Neural progenitor cell (in vitro differentiated cells): ENCODE measurements at regions not wholly inside any gene's neighbourhood (a gene's known extent, or its start where the extent isn't known, plus 50 kb on each side); places are given as distances from the start of the nearest gene placed in this dataset.

Experiments
- DNase-seq: peaks from one replicate; pipeline ENCODE4 v3.0.0-alpha.2; 2016; ENCODE audit warnings: low spot score
- H2AFZ ChIP-seq: fragments of 200-600 bp; sonication (generic); replicated peaks from 2 replicates; pipeline ENCODE4 v1.6.1; 2016; ENCODE audit warnings: antibody characterized with exemption
- H3F3A ChIP-seq: fragments of 200-600 bp; sonication (generic); 2 replicates; pipeline ENCODE4 v1.6.1; 2016; ENCODE audit warnings: antibody characterized with exemption, low read depth
- H3K27ac ChIP-seq: fragments of 200-600 bp; sonication (generic); 2 replicates; pipeline ENCODE4 v1.5.1; 2016; ENCODE audit warnings: mild to moderate bottlenecking
- H3K27me3 ChIP-seq: fragments of 200-600 bp; sonication (generic); 2 replicates; pipeline ENCODE4 v1.6.1; 2016; ENCODE audit warnings: mild to moderate bottlenecking, moderate library complexity
- H3K36me3 ChIP-seq: fragments of 200-600 bp; sonication (generic); 2 replicates; pipeline ENCODE4 v1.5.1; 2016
- H3K4me1 ChIP-seq: fragments of 200-600 bp; sonication (generic); 2 replicates; pipeline ENCODE4 v1.6.1; 2016; ENCODE audit warnings: mixed run types
- H3K4me2 ChIP-seq: fragments of 200-600 bp; sonication (generic); 2 replicates; pipeline ENCODE4 v1.6.1; 2016
- H3K4me3 ChIP-seq: fragments of 200-600 bp; sonication (generic); 2 replicates; pipeline ENCODE4 v1.5.1; 2016
- H3K79me2 ChIP-seq: fragments of 200-600 bp; sonication (generic); 2 replicates; pipeline ENCODE4 v1.6.1; 2016; ENCODE audit warnings: low read depth
- H3K9ac ChIP-seq: fragments of 200-600 bp; sonication (generic); 2 replicates; pipeline ENCODE4 v1.6.1; 2016
- H3K9me3 ChIP-seq: fragments of 200-600 bp; sonication (generic); 2 replicates; pipeline ENCODE4 v1.5.1; 2016; ENCODE audit warnings: low read depth
- H4K20me1 ChIP-seq: fragments of 200-600 bp; sonication (generic); 2 replicates; pipeline ENCODE4 v1.6.1; 2016; ENCODE audit warnings: low read depth
- H3K27ac Mint-ChIP-seq: 3 replicates; pipeline ENCODE4 v1.8.0; 2021; ENCODE audit warnings: mixed read lengths
- H3K27me3 Mint-ChIP-seq: 2 replicates; pipeline ENCODE4 v1.8.0; 2022; ENCODE audit warnings: low read depth, mild to moderate bottlenecking, inconsistent platforms, moderate library complexity, mixed read lengths; ENCODE audit not compliant: insufficient read depth
- H3K36me3 Mint-ChIP-seq: 3 replicates; pipeline ENCODE4 v1.8.0; 2021; ENCODE audit warnings: mixed read lengths
- H3K4me1 Mint-ChIP-seq: 3 replicates; pipeline ENCODE4 v1.8.0; 2021; ENCODE audit warnings: mixed read lengths
- H3K4me3 Mint-ChIP-seq: 3 replicates; pipeline ENCODE4 v1.8.0; 2021; ENCODE audit warnings: mild to moderate bottlenecking, moderate library complexity, mixed read lengths
- H3K9me3 Mint-ChIP-seq: 3 replicates; pipeline ENCODE4 v1.8.0; 2020; ENCODE audit warnings: mixed read lengths
- CTCF ChIP-seq: fragments of 200-600 bp; sonication (generic); IDR thresholded peaks from 2 replicates; pipeline ENCODE4 v1.5.1; 2017; ENCODE audit warnings: antibody characterized with exemption, mild to moderate bottlenecking
- EZH2 ChIP-seq: fragments of 200-600 bp; sonication (generic); IDR thresholded peaks from 2 replicates; pipeline ENCODE4 v1.6.1; 2017; ENCODE audit warnings: antibody characterized with exemption, mild to moderate bottlenecking, moderate library complexity
- EZH2phosphoT487 ChIP-seq: fragments of 200-600 bp; sonication (generic); IDR thresholded peaks from 2 replicates; pipeline ENCODE4 v1.6.1; 2017; ENCODE audit warnings: antibody characterized with exemption

DNA sequence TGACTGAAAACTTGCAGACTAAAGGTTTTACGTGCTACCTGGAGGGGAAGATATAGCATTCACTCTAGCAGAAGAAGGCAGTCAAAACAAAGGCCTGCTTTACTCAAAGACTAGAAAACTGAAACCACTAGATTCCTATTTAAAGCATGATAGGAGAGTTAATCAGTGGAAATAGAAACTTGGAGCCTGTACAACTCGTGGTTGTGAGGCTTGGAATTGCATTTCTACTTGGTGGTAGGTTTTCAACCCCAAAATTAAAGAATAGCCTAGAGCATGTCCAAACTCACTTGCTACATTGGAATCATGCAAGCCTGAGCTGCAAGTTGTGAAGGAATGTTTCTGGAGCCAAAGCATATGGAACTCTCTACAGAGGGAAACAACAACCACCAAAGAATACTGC is 1526.4 kb upstream of the NUDT12 start:
- H3K9me3 ChIP-seq = no peaks in the 10 kb centered on the region
- no peak overlapping the region for H2AFZ ChIP-seq
- H3K4me2 ChIP-seq = no peak overlapping the region
- Mint-ChIP-seq H3K36me3 (no peaks in the 10 kb centered on the region), H3K4me1 (no peaks in the 10 kb centered on the region), H3K27ac (no peak overlapping the region), H3K4me3 (no peak overlapping the region), H3K9me3 (peaks cover 11% of the 10 kb centered on the region), H3K27me3 (peaks cover 2% of the 10 kb centered on the region)
- DNase-seq = no peak
- H3K4me3 ChIP-seq = no peak overlapping the region
- H3F3A ChIP-seq = no peaks in the 10 kb centered on the region
- H3K79me2 ChIP-seq = no peaks in the 10 kb centered on the region
- no peak overlapping the region for H3K9ac ChIP-seq
- no peaks in the 10 kb centered on the region for H3K36me3 ChIP-seq
- H3K4me1 ChIP-seq = no peaks in the 10 kb centered on the region
- H3K27ac ChIP-seq = no peak overlapping the region
- no peaks in the 10 kb centered on the region for H4K20me1 ChIP-seq
- no peaks in the 10 kb centered on the region for H3K27me3 ChIP-seq
- TF ChIP-seq EZH2phosphoT487 (no peak), CTCF (no peak), EZH2 (no peak)

GRCh38 chr5:105088102-105088501 is 1525.5 kb upstream of the NUDT12 start:
- Histone ChIP-seq H3K9me3 (no peaks in the 10 kb centered on the region), H2AFZ (no peak overlapping the region), H4K20me1 (no peaks in the 10 kb centered on the region), H3K9ac (no peak overlapping the region), H3K79me2 (no peaks in the 10 kb centered on the region), H3K4me2 (no peak overlapping the region), H3K4me1 (no peaks in the 10 kb centered on the region), H3K36me3 (no peaks in the 10 kb centered on the region), H3K27ac (no peak overlapping the region), H3F3A (no peaks in the 10 kb centered on the region), H3K4me3 (no peak overlapping the region), H3K27me3 (no peaks in the 10 kb centered on the region)
- no peak overlapping the region for H3K4me3 Mint-ChIP-seq
- no peak for DNase-seq
- H3K4me1 Mint-ChIP-seq = no peaks in the 10 kb centered on the region
- H3K36me3 Mint-ChIP-seq = no peaks in the 10 kb centered on the region
- TF ChIP-seq CTCF (no peak), EZH2 (no peak), EZH2phosphoT487 (no peak)
- H3K27me3 Mint-ChIP-seq = peaks cover 2% of the 10 kb centered on the region
- peaks cover 11% of the 10 kb centered on the region for H3K9me3 Mint-ChIP-seq
- no peak overlapping the region for H3K27ac Mint-ChIP-seq

- Mint-ChIP-seq H3K4me3 (no peak overlapping the region), H3K4me1 (no peaks in the 10 kb centered on the region), H3K27me3 (no peaks in the 10 kb centered on the region), H3K9me3 (peaks cover 6% of the 10 kb centered on the region), H3K36me3 (peaks cover 2% of the 10 kb centered on the region), H3K27ac (no peak overlapping the region)
- no peak for DNase-seq
- no peak overlapping the region for H3K9ac ChIP-seq
- no peaks in the 10 kb centered on the region for H3K4me1 ChIP-seq
- no peaks in the 10 kb centered on the region for H3K36me3 ChIP-seq
- no peaks in the 10 kb centered on the region for H3F3A ChIP-seq
- no peak overlapping the region for H3K4me2 ChIP-seq
- H3K4me3 ChIP-seq = no peak overlapping the region
- no peaks in the 10 kb centered on the region for H4K20me1 ChIP-seq
- H3K27ac ChIP-seq = no peak overlapping the region
- no peaks in the 10 kb centered on the region for H3K27me3 ChIP-seq
- no peaks in the 10 kb centered on the region for H3K9me3 ChIP-seq
- no peaks in the 10 kb centered on the region for H3K79me2 ChIP-seq
- H2AFZ ChIP-seq = no peak overlapping the region
- no peak for TF ChIP-seq CTCF
- no peak for TF ChIP-seq EZH2
- TF ChIP-seq EZH2phosphoT487 = no peak
These were observed 1495.3 kb upstream of the NUDT12 start for GRCh38 chr5:105057893-105058292.
